ENCODE measurements at regions not wholly inside any gene's neighbourhood (a gene's known extent, or its start where the extent isn't known, plus 50 kb on each side); places are given as distances from the start of the nearest gene placed in this dataset.

GRCh38 chr6:54681267-54681666 lies 165.3 kb upstream of the FAM83B start:
- in situ Hi-C loops (cut with HindIII; ENCODE audit: low pct_unique_long_range_greater_than_20kb, low sequenced_read_pairs): no loop called here
- DNase-seq (ENCODE audit: low read depth in 1 of 2, low spot score in 1 of 2): no peak
- TF ChIP-seq JUND (IDR thresholded peaks at IDR 0.05; ENCODE audit: low read depth): no peak

- in situ Hi-C loops (cut with HindIII; ENCODE audit: low pct_unique_long_range_greater_than_20kb, low sequenced_read_pairs): no loop called here
- TF ChIP-seq JUND (IDR thresholded peaks at IDR 0.05; ENCODE audit: low read depth): no peak
- no peak for DNase-seq (ENCODE audit: low read depth in 1 of 2, low spot score in 1 of 2)
Measured at GRCh38 chr6:54681987-54682386, 164.6 kb upstream of the FAM83B start.

GRCh38 chr6:54689620-54690019 lies 157.0 kb upstream of the FAM83B start:
- in situ Hi-C loops (cut with HindIII; ENCODE audit: low pct_unique_long_range_greater_than_20kb, low sequenced_read_pairs): no loop called here
- DNase-seq (ENCODE audit: low read depth in 1 of 2, low spot score in 1 of 2): no peak
- no peak for TF ChIP-seq JUND (IDR thresholded peaks at IDR 0.05; ENCODE audit: low read depth)

GRCh38 chr6:54690596-54690995 lies 156.0 kb upstream of the FAM83B start:
- in situ Hi-C loops (cut with HindIII; ENCODE audit: low pct_unique_long_range_greater_than_20kb, low sequenced_read_pairs): no loop called here
- no peak for DNase-seq (ENCODE audit: low read depth in 1 of 2, low spot score in 1 of 2)
- TF ChIP-seq JUND (IDR thresholded peaks at IDR 0.05; ENCODE audit: low read depth): no peak

- DNase-seq (ENCODE audit: low read depth in 1 of 2, low spot score in 1 of 2): no peak
- no peak for TF ChIP-seq JUND (IDR thresholded peaks at IDR 0.05; ENCODE audit: low read depth)
- in situ Hi-C loops (cut with HindIII; ENCODE audit: low pct_unique_long_range_greater_than_20kb, low sequenced_read_pairs): no loop called here
Measured at GRCh38 chr6:54694928-54695532, 151.5 kb upstream of the FAM83B start.

GRCh38 chr6:54695815-54696214 lies 150.8 kb upstream of the FAM83B start:
- in situ Hi-C loops (cut with HindIII; ENCODE audit: low pct_unique_long_range_greater_than_20kb, low sequenced_read_pairs): no loop called here
- no peak for DNase-seq (ENCODE audit: low read depth in 1 of 2, low spot score in 1 of 2)
- TF ChIP-seq JUND (IDR thresholded peaks at IDR 0.05; ENCODE audit: low read depth): no peak

- in situ Hi-C loops (cut with HindIII; ENCODE audit: low pct_unique_long_range_greater_than_20kb, low sequenced_read_pairs): no loop called here
- DNase-seq (ENCODE audit: low read depth in 1 of 2, low spot score in 1 of 2): peak; percentile 21 to 59
- no peak for TF ChIP-seq JUND (IDR thresholded peaks at IDR 0.05; ENCODE audit: low read depth)
Measured at GRCh38 chr6:54697424-54697823, 149.1 kb upstream of the FAM83B start.

GRCh38 chr6:54698974-54699373 lies 147.6 kb upstream of the FAM83B start:
- DNase-seq (ENCODE audit: low read depth in 1 of 2, low spot score in 1 of 2): peak; percentile 1 to 84

GRCh38 chr6:54700158-54700557 lies 146.4 kb upstream of the FAM83B start:
- TF ChIP-seq JUND (IDR thresholded peaks at IDR 0.05; ENCODE audit: low read depth): no peak
- DNase-seq (ENCODE audit: low read depth in 1 of 2, low spot score in 1 of 2): no peak
- in situ Hi-C loops (cut with HindIII; ENCODE audit: low pct_unique_long_range_greater_than_20kb, low sequenced_read_pairs): no loop called here

More at GRCh38 chr6:54698974-54699373, 147.6 kb upstream of the FAM83B start:
- in situ Hi-C loops (cut with HindIII; ENCODE audit: low pct_unique_long_range_greater_than_20kb, low sequenced_read_pairs): no loop called here
- no peak for TF ChIP-seq JUND (IDR thresholded peaks at IDR 0.05; ENCODE audit: low read depth)

GRCh38 chr6:54702772-54703171 lies 143.8 kb upstream of the FAM83B start:
- in situ Hi-C loops (cut with HindIII; ENCODE audit: low pct_unique_long_range_greater_than_20kb, low sequenced_read_pairs): no loop called here

GRCh38 chr6:54706391-54706790 lies 140.2 kb upstream of the FAM83B start:
- in situ Hi-C loops (cut with HindIII; ENCODE audit: low pct_unique_long_range_greater_than_20kb, low sequenced_read_pairs): no loop called here
- no peak for DNase-seq (ENCODE audit: low read depth in 1 of 2, low spot score in 1 of 2)
- no peak for TF ChIP-seq JUND (IDR thresholded peaks at IDR 0.05; ENCODE audit: low read depth)

More at GRCh38 chr6:54702772-54703171, 143.8 kb upstream of the FAM83B start:
- no peak for DNase-seq (ENCODE audit: low read depth in 1 of 2, low spot score in 1 of 2)
- TF ChIP-seq JUND (IDR thresholded peaks at IDR 0.05; ENCODE audit: low read depth): no peak

- no peak for TF ChIP-seq JUND (IDR thresholded peaks at IDR 0.05; ENCODE audit: low read depth)
- in situ Hi-C loops (cut with HindIII; ENCODE audit: low pct_unique_long_range_greater_than_20kb, low sequenced_read_pairs): no loop called here
Measured at GRCh38 chr6:54706844-54707605, 139.5 kb upstream of the FAM83B start.

GRCh38 chr6:54710456-54710855 lies 136.1 kb upstream of the FAM83B start:
- no peak for TF ChIP-seq JUND (IDR thresholded peaks at IDR 0.05; ENCODE audit: low read depth)
- DNase-seq (ENCODE audit: low read depth in 1 of 2, low spot score in 1 of 2): peak in 1 of 2 experiments; percentile 25
- in situ Hi-C loops (cut with HindIII; ENCODE audit: low pct_unique_long_range_greater_than_20kb, low sequenced_read_pairs): no loop called here

More at GRCh38 chr6:54706844-54707605, 139.5 kb upstream of the FAM83B start:
- no peak for DNase-seq (ENCODE audit: low read depth in 1 of 2, low spot score in 1 of 2)

Data from T47D (cell line).